ENCODE measurements at regions not wholly inside any gene's neighbourhood (a gene's known extent, or its start where the extent isn't known, plus 50 kb on each side); places are given as distances from the start of the nearest gene placed in this dataset.

DNA sequence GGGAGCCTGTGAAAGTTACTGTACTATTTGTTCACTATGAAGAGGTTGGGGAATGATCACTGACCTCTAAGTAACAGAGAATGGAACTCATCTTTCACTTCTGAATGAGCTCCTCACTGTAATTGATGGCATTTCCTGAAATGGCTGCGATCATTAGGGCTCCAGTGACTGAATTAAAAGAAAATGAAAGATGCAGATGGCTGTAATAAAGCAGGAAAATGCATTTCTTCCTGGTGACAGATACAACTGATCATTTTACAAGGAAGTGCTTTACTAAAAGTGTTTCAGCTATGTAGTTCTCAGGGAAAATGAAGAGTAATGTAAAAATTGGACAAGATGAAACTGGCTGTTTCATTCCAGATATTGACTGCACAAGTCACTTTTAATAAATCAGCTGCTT lies 1200.6 kb upstream of the NUDT12 start:
- DNase-seq, result no peak

DNA sequence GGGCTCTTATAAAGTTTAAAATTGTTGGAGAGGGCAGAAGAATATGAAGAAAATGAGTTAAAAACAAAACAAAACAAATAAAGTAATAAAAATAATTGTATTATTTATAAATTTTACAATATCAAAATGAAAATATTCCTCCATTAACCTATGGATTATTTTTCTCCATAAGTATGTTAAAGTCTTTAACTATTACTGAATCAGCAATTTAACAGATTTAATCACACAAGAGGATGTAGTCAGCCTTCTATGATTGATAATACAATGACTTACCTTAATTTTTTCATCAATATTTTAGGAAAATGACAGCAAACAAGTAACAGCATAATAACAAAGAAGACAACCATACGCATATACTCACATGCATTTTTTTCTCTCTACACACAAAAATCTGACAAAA lies 1195.3 kb upstream of the NUDT12 start:
- DNase-seq, result no peak

GRCh38 chr5:104755806-104756205 lies 1193.2 kb upstream of the NUDT12 start:
- DNase-seq, result no peak

- DNase-seq, result no peak
These were observed 1191.9 kb upstream of the NUDT12 start for GRCh38 chr5:104754311-104754995.

DNA sequence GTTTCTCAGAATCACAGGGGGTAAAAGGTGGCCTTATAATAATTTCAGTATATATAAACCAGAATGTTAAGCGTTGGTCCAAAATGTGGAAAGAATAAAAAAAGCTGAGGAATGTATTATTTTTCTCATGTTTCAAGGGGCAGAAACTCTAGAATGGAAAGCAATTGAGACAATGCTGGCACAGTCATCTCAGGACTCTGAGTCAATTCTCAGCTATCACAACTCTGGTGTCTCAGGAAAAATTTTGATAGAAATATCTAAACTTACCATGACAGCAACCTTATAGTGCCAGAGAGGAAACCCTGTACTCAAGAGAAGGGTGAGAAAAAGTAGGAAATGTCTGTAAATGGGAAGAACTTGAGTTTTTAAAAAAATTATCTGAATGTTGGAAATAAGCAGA lies 1189.4 kb upstream of the NUDT12 start:
- no peak for DNase-seq

DNA sequence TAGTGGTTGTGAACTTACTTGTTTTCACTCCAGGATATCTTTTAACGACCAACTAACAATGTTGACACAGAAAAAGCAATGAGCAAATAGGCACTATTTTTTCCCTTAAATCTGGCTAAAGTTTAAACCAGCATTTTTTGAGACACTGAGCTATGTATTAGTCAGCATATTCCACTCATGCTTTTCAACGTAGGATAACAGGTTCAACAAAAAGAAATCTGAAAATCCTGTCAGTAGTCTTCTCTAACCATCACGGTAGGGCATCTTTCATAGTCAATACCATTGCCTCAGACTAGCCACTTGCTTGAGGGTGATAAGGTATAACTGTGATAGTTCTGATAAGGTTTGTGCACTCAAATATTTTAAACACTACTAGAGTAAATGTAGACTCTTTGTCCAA lies 1177.3 kb upstream of the NUDT12 start:
- no peak for DNase-seq

DNA sequence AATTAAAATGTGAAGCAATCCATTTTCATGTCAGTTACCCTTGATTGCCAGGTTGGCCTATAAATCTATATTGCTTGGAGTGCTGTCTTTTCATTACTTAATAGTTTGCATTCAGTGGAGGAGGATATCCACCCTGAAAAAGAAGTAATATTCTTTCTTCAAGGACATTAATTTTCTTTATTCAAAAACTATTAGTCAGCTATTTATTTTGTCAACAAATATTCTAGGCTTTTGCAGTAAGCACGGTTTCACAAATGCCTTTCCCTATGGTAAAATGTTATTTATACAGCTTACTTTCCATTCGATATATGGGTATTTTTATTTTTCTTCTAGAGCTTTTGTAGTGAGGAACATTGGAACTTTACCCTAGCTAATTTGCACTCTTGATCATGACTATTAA lies 1176.9 kb upstream of the NUDT12 start:
- no peak for DNase-seq

GRCh38 chr5:104736073-104736472 lies 1173.5 kb upstream of the NUDT12 start:
- no peak for DNase-seq

GRCh38 chr5:104734046-104734445 lies 1171.5 kb upstream of the NUDT12 start:
- DNase-seq, result no peak

- DNase-seq, result no peak
These were observed 1170.6 kb upstream of the NUDT12 start for GRCh38 chr5:104733063-104733669.

- no peak for DNase-seq
These were observed 1168.7 kb upstream of the NUDT12 start for GRCh38 chr5:104731331-104731730.

- no peak for DNase-seq
These were observed 1145.4 kb upstream of the NUDT12 start for GRCh38 chr5:104708027-104708426.

DNA sequence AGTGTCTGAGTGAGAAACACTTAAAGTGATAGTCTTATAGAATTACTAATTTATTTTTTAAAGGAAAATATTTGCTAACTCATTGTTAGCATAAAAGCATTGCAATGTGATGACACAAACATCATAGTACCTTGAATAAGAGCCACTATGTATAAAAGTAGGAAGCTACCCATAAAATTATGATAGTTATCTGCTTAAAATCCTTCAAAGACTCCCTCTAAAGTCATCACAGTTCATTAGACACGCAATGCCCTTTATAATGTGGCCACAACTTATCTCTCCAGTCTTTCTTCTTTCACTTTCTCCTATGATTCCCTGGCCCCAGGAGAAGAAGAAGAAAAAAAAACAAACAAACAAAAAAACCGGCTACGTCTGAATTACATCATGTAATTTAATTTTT lies 1144.0 kb upstream of the NUDT12 start:
- DNase-seq, result no peak

GRCh38 chr5:104702212-104702611 lies 1139.6 kb upstream of the NUDT12 start:
- no peak for DNase-seq

DNA sequence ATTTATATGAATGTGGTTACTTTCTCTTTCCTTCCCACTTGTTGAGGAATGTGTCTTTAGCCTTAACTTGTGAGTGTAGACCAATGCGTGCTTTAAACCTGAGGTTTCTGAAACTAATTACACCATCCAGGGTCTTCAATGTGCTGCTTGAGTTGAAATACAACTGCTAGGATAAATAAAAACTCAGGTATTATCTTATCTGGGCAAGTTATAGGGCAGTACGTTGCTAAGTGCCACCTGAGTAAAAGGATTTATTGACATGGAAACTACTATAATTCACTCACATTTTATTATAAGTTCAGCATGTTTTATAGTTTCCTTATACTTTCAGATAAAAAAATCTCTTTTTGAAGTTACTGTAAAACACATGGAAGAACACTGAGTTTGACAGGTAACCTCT lies 1136.8 kb upstream of the NUDT12 start:
- DNase-seq, result no peak

DNA sequence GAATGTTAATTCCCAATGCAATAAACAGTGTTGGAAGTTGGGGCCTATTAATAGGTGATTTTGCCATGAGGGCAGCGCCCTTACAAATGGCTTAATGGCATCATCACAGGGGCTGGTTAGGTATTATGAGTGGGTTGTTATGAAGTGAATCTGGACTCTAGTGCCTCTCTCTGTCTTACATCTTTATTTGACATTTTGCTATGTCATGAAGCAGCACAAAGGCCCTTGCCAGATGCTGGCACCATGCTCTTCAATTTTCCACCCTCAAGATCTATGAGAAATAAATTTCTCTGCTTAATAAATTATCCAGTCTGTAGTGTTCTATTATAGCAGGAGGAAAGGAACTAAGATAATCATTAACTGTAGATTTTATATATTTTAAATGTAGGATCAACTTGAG lies 1098.7 kb upstream of the NUDT12 start:
- no peak for DNase-seq

DNA sequence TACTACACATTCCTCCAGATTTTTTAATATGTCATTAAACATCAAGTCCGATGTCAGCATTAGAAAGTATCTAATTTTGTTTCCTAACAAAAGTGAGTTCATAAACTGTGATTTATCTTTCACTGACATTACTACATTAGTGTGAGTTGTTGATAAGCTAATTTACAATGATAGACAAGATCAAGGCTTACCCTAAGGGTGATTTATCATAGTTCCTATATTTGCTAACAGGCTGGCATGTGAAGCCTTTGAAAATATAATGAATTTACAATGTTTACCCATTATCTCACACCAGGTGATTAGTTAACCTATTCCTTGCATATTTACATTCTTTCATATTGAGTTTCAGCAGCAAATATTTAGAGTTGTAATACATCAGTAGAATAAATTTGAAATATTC lies 1096.9 kb upstream of the NUDT12 start:
- DNase-seq, result no peak

DNA sequence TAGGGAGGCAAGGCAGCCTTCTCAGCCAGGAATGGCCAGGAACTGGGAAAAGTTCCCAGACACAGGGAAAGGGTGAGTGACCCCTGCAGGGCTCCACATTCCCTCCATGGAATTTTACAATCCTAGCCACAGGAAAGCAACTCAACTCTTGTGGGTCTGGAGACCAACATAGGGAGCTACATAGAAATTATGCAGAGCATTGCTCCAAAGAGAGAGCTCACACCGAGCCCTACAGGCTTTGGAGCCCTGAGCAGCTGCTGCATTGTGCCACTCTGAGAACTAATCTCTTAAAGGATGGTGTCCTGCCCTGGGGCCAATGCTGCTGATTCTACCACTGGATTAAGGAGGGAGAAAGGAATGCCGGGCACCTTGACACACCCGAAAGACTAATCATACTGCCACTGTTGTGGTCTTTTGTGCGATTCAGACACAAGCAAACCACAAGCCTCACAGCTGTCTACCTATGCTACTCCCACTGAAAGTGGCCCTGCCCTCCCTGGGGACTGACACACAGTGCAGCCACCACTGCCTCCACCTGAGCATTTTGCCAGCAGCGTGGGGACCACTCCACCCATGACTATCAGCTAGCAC lies 1089.8 kb upstream of the NUDT12 start:
- DNase-seq, result no peak

DNA sequence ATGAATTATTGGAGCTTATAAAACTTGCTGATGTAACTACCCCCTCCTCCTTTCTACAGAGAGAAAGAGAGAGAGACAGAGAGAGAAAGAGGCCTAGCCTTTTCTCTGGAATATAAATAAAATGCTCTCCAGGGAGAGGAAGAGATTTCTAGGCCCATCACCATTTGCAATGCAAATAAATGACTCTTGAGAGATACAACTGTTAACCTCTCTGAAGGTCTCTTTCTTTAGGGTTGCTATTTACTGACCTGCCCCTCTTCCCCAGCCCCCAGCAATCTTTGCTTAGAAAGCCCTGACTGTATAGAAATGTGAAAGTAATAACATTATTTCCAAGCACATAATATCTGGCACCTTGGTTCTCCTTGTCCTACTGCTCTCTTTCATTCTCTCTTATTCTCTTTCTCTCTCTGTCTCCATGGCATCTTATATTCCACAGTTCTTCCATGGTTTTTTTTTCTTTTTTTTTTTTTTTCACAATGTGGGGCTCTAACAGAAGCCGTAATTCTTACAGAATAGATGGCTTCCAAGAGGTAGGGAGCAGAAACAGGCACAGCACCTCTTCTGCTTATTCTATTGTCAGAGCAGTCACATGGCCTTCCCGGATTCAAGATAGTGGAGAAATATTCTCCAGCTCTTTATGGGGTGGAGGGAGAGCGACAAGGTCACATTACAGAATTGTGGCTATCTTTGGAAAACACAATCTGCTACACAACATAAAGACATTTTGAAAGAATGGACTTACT lies 1087.9 kb upstream of the NUDT12 start:
- no peak for DNase-seq

DNA sequence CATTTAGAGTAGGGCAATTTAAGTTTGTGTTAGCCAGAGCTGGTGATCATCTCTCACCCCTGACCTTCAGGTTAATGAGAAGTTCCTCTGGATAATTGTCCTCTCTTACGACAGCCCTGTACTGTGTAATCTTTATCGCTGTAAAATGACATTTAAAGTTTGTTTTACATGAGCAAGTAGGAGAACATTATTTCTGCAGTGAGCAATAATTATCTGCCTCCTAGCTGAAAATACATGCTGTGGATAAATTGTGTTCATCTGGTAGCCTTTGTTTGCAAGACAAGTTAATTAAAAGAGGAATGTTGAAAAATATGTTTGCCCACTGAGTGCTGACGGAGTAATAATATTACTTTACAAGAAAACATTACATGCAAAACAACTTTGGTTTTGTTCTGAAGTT lies 1083.8 kb upstream of the NUDT12 start:
- no peak for DNase-seq

DNA sequence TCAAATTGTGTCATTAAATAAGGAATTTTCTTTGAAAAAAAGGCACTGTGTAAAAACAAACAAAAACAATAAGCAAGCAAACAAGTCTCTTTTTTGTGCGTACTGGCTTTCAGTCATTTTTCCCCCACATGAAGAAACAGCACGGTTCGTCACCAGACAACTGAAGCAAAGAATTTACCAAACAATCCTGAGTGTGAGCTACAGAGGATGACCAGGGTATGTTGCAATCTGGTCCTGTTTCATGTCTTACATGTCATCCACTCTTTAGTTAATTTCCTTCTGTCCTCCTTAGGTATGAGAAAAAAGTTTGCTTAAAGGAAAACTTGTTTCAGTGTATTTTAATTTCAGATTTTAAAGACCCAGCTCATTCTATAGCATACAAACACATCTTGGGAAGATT lies 1080.7 kb upstream of the NUDT12 start:
- DNase-seq, result no peak

DNA sequence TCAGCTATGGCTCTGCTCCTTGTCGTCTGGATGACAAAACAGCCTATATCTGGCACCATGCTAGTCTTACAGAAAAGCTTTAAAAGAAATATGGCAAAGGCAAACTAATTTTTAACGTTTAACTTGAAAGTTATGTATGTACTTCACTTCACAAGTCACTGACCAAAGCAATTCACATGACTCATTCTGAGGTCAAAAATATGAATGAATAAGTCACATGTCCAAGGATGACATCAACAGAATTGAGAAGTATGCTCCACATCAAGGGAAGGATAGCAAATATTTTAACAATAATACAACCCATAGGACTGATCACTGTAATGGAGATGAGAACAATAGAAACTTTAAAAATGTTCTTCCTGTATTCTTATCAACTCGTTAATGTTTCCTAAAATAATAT lies 1072.6 kb upstream of the NUDT12 start:
- DNase-seq, result no peak

DNA sequence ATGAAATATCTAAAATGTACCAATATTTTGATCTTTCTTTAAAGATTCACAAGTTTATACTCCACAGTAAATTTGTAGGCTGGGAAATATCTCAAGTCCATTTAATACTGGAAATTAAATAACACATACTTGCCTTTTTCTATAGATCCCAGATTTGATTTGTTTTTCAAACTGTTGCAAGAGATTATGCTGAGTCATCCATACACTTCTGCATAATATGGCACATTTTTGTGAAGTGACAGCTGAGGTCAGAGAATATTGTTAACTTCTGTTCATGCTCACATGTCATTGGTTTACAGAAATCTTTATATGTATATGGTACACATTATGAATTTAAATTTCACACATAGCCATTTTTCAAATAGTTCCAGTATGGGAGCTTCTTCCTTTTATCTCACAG lies 1066.3 kb upstream of the NUDT12 start:
- no peak for DNase-seq

DNA sequence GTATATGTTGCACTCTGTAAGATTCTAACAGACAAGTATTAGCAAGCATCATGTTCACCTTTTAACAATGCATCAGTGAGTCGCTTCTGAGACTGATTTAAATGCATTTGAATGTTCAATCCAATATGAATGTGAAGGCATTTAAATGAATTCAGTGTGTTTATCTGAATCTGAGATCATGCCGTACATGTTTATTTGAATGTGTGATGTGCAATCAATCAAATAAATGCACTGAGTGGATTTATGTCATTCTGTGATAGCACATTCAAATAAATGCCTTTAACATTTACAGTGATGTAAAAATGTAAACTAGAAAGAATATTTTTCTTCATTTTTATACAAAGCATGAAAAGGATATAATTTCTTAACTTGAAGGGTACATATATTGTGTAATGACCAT lies 1063.5 kb upstream of the NUDT12 start:
- DNase-seq, result no peak

Data from activated gamma-delta T cell (primary cell).